GM18520 (cell line): ENCODE measurements at regions not wholly inside any gene's neighbourhood (a gene's known extent, or its start where the extent isn't known, plus 50 kb on each side); places are given as distances from the start of the nearest gene placed in this dataset.

ENCODE experiments used
- ATAC-seq: cut with Tn5 transposase; IDR thresholded peaks from one replicate; pipeline ENCODE4 v1.9.1; 2021; ENCODE audit not compliant: unreplicated experiment

GRCh38 chr17:15112846-15113617 is 152.1 kb downstream of the PMP22 start:
- ATAC-seq: no peak

DNA sequence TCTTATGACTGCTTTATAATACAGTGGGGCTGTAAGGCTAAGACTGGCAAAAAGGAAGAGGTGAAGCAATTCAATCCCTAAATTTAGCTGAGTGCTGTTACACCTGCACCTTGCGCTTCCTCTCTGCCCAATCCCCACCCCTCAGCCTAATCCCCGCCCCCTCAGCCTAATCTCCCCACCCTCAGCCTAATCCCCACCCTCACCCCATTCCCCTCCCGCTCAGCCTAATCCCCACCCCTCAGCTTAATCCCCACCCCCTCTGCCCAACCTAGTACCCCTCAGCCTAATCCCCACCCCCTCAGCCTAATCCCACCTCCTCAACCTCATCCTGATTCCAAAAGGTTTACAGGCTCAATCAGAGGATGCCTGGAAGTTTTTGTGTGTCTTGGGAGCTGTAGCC is 155.5 kb downstream of the PMP22 start:
- ATAC-seq: no peak

GRCh38 chr17:15108992-15109391 is 156.1 kb downstream of the PMP22 start:
- no peak for ATAC-seq

DNA sequence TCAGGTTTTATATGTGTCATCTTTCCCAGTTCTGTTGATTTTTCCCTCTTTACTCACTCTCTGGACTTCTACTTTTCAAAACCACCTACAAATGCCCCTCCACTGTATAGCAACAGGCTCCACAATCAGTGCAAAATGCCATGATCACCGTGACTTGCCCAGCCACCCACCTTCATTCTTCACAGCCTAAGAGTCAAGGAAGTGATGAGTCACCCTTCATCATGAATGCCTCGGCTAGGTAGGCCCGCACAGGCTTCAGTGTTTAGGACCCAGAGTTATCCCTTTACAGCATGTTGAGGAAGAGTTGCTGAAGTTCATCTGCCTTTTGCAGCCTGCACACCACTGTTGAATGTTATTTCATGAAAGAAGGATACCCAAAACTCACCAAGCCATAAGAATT is 158.6 kb downstream of the PMP22 start:
- ATAC-seq: no peak

DNA sequence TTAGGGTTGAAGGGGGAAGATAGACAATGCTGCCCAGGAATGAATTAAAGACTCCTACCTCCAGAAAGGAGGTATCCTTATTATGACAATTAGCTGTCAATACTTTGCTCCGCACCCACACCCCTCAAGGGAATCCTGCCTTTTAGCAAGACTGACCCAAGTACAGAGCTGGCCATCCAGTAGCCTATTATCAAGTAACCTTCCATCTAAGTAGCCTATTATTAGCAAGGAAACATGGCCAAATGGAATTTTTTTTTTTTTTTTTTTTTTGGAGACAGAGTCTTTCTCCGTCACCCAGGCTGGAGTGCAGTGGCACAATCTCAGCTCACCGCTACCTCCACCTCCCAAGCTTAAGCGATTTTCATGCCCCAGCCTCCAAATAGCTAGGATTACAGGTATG is 161.3 kb downstream of the PMP22 start:
- ATAC-seq: no peak

DNA sequence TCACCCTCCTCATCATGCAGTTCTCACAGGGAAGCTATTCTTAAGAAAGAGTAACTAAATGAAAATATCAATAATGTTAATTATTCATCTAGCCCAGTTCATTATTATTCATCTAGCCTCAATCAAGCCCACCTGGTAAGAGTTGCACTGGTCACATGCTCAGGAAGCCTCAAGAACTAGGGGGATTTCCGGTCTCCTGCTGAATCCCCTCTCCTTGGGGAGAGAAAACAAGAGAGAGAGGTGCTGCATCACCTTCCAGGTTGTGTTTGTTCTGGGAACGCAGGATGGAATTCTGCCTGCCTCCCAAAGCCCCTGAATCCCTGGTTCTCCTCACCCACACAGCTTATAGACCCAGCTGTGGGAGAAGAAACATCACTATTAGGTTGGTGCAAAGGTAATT is 164.0 kb downstream of the PMP22 start:
- no peak for ATAC-seq

DNA sequence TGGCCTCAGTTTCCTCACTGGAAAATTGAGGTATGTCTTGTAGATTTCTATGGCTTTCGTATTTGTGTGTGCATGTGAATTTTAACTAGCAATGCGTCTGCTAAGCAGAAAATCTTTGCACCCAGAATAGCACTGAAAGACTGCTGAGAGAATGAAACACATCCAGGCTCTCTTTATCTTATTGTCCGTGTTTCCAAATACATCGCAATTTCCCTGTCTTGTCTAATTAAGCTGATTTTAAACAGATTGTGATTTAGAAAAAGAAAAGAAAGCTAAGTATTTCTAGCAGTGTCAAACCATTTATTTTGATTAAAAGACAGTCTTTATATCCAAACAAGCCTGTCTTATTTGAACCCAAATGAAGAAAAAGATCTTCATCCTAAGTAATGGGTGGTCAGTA is 168.6 kb downstream of the PMP22 start:
- no peak for ATAC-seq

DNA sequence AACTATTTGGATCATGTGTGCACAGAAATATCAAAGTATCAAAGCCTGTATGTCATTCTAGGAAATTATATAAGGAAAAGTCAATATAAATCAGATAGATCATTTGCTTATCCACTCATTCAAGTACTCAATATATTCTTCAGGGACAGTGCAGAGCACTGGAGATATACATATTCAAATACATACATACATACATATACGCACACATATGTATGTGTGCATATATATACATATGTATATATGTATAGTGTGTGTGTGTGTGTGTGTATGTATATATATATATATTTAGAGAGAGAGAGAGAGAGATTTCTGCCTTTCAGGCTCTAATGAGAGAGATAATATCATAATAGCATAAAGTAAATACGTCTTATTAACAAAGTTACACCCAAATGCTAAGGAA is 169.2 kb downstream of the PMP22 start:
- ATAC-seq: no peak

GRCh38 chr17:15092762-15093161 is 172.4 kb downstream of the PMP22 start:
- ATAC-seq: no peak

- ATAC-seq: no peak
Measured at GRCh38 chr17:15092261-15092660, 172.9 kb downstream of the PMP22 start.

- ATAC-seq: no peak
Measured at GRCh38 chr17:15091825-15092224, 173.3 kb downstream of the PMP22 start.

- ATAC-seq: no peak
Measured at GRCh38 chr17:15090533-15090932, 174.6 kb downstream of the PMP22 start.

DNA sequence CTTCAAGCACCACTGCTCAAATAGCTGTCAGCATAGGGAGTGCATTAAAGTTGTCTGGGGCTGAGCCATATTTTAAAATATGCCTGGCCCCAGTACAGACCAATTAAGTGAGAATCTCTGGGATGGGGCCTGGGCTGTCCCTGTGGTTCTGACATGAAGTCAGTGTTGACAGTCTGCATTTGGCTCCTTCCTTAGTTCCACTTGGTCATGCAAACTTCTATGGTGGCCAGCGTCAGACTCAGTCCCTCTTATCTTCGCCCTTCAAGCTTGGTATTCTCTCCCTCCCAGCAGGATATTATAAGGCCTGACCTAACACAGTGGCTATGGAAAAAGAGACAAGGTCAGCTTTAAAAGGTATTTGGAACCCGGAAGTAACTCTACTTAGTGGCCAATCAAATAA is 177.2 kb downstream of the PMP22 start:
- no peak for ATAC-seq

- no peak for ATAC-seq
Measured at GRCh38 chr17:15086776-15087295, 178.3 kb downstream of the PMP22 start.

DNA sequence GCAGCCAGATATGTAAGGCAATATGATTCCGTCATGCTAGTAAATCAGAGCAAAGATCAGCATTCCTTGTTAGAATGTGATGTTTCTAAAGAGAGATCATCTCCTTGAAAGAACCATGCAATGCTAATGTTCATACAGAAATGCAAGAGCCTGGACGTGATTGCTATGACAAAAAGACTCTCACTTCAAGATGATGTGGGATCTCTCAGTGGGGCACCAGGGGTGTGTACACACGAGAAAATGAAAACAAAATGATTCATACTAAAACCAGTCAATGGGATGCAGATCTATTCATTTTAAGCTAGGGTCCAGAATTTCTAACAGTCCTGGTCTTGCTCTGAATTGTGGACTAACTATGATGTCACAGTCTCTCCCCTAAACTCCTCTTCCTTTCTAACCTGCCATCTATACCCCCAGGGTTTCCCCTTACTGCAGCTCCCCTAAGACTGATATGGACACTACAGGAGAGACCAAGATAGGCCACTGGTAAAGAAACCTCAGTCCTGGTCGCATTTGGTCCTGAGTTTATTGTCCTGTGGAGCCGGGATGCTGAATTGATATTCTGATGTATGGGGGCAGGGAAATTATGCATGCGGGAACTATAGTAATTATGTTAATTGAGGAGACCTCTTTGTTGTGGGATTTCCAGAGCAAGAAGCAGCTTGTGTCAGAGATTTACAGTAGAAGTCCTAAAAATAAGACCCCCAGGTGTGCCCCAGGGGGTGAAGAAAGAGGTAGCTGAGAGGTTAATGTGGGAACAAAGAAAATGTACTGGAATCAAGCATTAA is 179.0 kb downstream of the PMP22 start:
- no peak for ATAC-seq

DNA sequence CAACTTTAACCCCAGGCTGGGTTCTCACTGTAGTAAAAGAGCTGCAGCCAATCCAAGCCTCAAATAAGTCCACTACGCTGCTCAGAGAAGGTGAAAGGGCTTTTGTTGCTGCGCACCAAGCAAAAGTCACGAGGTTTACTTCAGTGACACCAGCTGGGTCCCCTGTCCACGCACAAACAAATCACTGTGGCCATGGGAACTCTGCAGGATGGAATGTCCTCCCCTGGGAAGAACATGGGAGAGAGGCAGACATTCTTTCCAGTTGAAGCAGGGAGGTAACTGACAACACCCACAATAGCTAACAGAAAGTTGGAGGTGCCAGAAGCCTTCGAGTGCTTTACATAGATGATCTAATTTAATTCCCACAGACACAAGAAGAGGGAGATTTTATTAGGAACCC is 181.9 kb downstream of the PMP22 start:
- no peak for ATAC-seq

- no peak for ATAC-seq
Measured at GRCh38 chr17:15081008-15081407, 184.1 kb downstream of the PMP22 start.

DNA sequence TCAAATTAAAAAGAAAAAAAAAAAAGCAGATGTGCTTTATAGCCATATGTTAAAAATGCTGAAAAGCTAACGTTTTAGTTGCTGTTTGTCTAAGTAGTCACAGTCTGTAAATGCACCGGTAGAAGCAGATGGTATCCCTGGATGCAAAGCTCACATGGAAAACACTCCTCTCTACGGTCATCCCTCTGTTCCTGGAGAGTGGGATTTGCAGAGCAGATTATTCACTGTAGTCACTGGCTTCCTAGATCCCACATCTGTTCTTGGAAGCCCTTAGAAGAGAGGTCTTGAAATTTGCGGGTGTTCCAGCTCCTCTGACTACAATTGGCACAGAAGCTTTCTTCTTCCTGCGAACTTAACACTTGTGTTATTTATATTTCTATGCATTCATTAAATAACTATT is 186.6 kb downstream of the PMP22 start:
- no peak for ATAC-seq

DNA sequence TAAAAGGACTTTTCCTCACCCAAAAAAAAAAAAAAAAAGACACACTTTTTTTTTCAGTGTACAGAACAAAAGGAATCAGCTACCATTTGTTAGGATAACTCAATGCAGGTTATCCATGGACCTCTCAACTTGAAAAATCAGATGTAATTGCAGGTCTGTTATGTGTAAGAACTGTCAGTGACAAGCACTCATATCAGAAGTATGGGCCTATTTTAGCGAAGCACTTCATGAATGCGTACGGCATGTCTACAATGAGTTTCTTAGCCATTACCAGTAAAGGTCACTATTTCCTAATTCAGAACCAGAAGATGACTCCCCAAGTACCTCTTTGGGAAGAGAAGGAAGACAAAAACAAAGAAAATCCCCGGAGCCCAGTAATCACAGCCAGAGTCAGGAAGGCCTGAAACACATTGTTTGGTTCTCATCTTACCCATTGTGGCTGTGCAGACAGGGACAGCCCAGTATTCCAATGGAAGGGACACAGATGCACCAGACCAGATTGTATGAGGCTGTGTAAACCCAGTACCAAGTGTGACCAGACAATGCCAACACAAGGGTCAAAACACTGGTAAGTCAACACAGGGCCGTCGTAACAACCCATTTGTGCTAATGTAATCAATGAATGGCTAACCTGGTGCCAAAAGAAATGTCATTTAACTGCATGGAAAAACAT is 188.0 kb downstream of the PMP22 start:
- ATAC-seq: no peak

GRCh38 chr17:15051933-15052332 is 213.2 kb downstream of the PMP22 start:
- ATAC-seq: no peak

DNA sequence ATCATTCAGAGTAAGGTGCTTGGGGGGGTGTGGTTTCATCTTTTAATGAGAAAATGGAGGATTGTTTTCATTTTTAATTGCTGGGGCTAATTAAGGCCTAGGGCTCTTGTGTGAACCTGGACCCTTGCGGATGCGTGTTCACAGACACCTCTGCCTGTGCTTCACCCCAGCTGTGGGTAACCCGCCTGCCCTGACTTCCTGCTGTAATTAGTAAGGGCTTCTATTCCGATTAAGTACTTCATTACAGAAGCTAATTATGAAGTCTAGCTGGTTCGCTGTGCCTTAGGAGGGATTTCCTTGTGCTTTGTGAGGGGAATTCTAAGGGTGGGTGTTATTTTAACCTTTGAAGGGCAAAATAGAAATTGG is 215.3 kb downstream of the PMP22 start:
- ATAC-seq: no peak
